Ramos (cell line): ENCODE measurements at regions not wholly inside any gene's neighbourhood (a gene's known extent, or its start where the extent isn't known, plus 50 kb on each side); places are given as distances from the start of the nearest gene placed in this dataset.
"Not testable (repeated sequence)": the region's sequence is repeated elsewhere in the genome, so short reads cannot be mapped to it uniquely, and the experiment has no call there.

Experiments used
- in situ Hi-C: fragments of 300-500 bp; cut with MboI; formaldehyde crosslinking; loops from one replicate; pipeline ENCODE4 v1.14.3; 2022; ENCODE audit warnings: low sequenced_read_pairs; ENCODE audit not compliant: unreplicated experiment

DNA sequence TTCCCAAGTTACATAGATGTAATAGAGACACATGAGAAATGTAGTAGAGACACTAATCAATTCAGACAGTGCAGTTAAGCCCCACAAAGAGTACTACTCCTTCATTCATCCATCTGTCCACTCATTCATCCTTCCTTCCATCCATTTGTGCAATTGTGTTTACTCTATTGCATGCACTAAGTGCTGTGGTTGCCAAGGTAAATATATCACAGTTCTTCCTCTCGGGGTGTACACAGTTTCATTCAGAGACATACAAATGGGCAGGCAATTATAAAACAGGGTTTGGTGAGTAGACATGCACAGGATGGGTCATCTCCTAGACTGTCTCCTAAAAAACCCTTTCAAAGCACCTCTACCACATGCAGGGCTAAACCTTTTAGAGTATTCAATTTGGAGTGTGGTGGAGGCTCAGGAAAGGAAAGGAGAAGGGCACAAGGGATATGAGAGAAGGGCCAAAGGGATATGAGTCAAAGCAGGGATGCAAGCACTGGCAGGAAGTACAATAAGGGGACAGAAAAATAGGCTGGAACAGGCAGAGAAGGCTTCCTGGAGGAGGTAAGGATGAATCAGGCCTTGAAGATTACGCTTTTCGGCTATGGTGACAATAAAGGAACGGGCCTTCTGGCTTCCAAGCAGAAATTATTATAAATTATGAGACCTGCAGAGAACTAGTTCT is 153.6 kb upstream of the VKORC1L1 start:
- in situ Hi-C loops: not testable (repeated sequence)

DNA sequence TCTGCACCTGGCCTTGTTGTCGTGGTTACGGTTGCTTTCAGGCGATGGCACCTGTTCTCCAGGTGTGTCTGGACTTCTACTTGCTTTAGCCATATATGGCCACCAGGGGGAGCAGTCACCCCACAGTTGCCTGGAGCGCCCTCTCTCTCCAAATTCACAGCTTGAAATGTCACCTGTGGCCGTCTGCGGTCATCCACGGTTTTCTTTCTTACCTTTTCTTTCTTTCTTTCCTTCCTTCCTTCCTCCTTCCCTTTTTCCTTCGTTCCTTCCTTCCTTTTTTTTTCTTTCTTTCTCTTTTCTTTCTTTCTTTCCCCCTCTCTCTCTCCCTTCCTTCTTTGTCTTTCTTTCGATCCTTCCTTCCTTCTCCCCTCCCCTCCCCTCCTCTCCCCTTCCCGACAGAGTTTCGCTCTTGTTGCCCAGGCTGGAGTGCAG is 150.5 kb upstream of the VKORC1L1 start:
- in situ Hi-C loops: no loop called here

DNA sequence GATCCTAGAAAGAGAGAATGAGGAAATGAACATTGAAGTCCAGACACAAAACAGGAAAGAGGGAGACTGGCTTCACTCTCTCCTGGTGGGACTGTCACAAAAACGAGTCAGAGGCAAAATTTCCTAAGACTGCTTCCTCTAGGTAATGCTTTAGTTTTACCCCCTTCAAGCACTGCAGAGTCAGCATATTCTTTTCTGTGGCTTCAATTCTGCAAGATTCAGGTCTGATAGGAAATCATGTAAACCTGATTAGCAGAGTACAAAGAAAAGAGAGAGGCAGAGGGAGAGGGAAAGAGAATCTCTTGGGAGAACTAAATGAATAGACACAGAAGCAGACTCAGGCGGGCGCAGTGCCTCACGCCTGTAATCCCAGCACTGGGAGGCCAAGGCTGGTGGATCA is 145.7 kb upstream of the VKORC1L1 start:
- in situ Hi-C loops: loop anchor here (5.0 kb wide), 1 partner anchor 105 kb away; no protein-coding TSS in a partner anchor

DNA sequence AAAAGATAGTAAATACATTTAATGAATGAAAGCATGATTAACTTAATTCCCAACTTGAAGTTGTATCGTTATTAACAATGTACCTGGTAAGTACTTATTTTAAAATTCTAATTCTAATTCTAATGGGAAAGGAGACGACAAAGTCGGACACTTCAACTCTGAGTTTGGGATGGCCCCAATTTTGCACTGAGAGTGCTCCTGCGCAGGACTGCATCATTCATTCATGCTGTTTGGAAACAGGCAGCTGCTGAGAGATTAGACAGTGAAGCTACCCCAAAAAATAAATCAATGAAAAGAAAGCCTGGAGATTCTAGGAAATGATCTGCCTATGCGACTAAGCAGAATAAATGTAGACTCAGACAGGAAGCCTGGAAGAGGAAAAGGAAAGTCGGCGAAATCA is 141.7 kb upstream of the VKORC1L1 start:
- in situ Hi-C loops: no loop called here

DNA sequence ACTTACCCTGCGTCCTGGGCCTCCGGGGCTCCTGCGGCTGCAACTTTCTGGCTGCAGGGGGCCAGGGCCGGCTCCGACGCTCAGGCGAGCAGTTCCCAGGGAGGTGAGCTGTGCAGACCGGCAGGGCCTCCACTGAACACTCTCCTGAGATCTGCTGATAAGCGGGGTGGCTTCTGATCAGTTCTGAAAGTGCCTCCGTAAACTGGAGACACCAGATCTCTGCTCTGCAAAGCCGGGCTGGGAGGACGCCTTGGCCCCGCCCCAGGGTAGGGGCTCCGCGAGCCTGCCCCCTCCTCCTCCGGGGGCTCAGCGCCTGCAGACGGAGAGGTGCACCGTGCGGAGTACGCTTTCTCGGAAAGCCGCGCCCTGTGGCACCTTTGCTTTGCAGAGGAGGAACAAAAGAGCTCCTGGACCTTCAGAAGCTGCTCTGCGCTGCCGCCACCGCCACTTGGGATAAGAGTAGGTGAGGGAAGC is 141.3 kb upstream of the VKORC1L1 start:
- in situ Hi-C loops: no loop called here

DNA sequence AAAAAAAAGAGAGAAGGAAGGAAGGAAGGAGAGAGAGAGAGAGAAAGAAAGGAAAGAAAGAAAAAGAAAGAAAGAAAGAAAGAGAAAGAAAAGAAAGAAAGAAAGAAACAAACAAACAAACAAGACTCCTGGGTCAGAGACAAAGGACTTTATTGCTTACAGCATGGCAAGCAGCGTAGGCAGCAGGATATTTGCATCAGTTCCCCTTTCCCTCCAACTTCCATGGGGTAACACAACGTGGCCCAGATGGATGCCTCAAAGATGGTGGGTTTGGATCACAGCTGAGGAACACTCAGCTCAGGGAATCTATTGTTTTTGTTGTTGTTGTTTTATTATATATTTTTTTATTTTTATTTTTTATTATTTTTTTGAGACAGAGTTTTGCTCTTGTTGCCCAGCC is 128.5 kb upstream of the VKORC1L1 start:
- in situ Hi-C loops: no loop called here

DNA sequence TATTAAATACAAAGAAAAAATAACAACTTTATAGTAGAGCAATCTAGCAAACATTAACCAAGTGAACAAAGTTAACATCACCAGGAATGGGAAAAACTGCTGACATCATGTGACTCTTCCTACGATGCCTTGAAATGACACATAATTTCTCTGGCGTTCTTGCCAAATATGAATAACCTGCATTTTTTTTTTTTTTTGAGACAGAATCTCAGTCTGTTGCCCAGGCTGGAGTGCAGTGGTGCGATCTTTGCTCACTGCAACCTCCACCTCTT is 126.5 kb upstream of the VKORC1L1 start:
- in situ Hi-C loops: no loop called here

DNA sequence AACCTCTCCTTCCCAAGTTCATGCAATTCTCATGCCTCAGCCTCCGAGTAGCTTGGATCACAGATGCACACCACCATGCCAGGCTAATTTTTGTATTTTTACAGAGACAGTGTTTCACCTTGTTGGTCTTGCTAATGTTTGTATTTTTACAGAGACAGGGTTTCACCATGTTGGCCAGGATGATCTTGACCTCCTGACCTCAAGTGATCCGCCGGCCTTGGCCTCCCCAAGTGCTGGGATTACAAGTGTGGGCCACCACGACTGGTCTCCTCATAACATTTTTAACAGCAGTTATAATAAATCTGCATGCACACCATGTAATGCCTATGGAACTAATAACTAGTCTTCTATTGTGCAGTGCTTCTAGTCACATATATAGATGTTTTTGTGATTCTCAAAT is 123.8 kb upstream of the VKORC1L1 start:
- in situ Hi-C loops: no loop called here

DNA sequence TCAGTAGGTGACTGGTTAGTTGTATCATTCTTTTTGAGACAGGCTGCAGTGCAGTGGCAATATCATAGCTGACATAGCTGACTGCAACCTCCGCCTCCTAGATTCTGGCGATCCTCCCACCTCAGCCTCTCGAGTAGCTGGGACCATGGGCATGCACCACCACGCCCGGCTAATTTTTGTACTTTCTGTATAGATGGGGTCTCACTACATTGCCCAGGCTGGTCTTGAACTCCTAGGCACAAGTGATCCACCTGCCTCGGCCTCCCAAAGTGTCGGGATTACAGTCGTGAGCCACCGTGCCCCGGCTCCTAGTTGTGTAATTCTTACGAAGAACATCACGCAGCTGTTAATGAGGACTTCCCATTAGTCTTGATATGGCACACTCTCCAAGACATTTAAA is 123.4 kb upstream of the VKORC1L1 start:
- in situ Hi-C loops: no loop called here

DNA sequence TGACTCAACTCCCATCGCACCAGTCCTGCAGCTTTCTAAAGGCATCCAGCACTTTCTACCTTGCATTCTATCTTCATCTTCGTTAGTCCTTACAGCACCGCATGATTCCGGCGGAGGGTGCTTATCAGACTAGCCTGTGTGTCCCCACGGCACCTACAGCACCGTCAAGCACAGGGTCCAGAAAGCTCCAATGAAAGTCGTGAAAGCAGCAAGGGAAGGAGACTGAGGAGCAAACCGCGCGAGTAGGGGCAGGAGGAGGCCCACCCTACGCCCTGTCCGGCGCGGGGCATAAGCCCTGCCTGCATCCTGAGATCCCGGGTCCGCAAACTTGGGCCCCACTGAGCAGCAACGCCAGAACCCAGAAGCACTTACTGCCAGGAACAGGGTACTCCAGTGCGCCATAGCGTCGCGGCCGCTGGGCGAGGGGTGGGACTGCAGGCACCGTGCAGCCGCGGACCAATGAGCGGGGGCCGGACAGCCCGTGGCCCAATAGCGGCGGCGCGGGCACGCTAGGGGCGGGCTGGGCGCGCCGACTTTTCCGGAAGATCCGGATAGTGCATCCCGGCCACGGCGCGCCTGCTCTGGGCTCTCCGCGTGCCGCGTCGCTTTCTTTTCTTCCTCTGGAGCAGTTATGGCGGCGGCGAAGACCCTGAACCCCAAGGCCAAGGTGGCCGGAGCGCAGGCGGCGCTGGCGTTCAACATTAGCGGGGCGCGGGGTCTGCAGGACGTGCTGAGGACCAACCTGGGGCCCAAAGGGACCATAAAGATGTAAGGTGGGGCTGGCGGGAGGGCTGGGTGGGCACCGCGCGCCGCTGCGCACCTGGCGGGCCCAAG is 122.1 kb upstream of the VKORC1L1 start:
- in situ Hi-C loops: loop anchor here (25.0 kb wide), 1 partner anchor 663 kb away; no protein-coding TSS in a partner anchor

DNA sequence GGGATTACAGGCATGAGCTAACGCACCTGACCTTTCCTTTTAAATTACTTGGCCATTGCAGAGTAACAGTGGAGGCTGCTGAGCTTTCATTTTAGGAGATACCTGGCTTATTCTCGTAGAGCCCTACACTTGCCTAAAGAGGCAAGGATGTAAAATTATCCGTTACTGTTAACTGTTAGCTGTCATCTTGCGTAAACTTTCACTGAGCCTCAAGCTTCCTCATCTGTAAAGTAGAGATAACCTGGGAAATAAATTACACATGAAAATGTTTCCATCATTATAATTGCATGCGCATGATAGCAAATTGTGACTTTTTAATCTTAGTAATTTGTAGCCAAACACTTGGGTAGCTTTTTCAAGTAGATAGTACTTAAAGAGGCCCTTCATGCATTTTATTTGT is 118.8 kb upstream of the VKORC1L1 start:
- in situ Hi-C loops: loop anchor here (25.0 kb wide), 1 partner anchor 667 kb away; no protein-coding TSS in a partner anchor

DNA sequence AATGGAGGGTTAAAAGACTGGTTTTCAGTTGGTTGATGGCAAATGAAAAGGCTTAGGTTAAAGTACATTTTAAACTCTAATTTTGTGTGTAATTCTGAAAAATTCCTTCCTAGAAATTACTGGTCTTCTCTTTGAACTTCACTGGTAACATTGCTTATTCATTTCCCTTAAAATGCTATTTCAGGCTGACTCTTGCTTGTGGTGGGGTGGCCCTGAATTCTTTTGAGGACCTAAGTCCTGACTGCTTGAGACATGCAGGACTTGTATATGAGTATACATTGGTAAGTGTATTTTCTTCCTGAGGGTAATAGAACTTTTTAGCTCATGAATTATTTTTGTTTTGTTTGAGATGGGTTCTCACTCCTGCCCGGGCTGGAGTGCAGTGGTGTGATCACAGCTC is 113.9 kb upstream of the VKORC1L1 start:
- in situ Hi-C loops: loop anchor here (25.0 kb wide), 1 partner anchor 672 kb away; no protein-coding TSS in a partner anchor

DNA sequence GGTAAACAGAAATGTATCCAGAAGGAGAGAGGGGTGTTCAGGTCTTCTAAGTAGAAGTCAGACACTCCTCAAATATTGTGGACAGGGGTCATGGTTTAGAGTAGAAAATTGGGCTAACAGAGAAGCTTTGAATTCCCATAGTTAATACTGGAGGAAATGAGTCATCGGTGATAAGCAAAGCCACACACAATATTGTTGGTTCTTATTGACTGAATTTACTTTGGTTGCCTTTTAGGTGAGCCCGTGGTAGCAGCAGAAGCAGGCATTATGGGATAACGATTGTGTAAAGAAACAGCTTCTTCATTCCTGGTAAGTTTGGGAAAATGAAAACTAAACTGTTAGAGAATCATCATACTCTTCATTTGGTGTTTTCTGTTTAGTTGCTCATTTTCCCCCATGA is 110.2 kb upstream of the VKORC1L1 start:
- in situ Hi-C loops: loop anchor here (25.0 kb wide), 1 partner anchor 675 kb away; no protein-coding TSS in a partner anchor

DNA sequence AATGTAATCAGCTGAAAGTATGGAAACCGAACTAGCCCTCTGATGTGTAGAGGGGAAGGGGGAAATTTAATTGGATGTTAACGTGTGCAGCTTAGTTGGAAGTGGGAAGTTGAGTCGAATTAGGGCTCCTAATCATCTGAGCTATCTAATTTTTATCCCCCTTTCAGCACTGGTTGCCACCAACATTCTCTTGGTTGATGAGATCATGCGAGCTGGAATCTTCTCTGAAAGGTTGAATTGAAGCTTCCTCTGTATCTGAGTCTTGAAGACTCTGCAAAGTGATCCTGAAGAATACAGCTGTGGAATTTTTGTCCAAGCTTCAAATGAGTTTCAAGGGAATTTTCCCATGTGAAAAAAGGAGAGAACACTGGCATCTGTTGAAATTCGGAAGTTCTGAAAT is 109.8 kb upstream of the VKORC1L1 start:
- in situ Hi-C loops: loop anchor here (25.0 kb wide), 1 partner anchor 676 kb away; no protein-coding TSS in a partner anchor

DNA sequence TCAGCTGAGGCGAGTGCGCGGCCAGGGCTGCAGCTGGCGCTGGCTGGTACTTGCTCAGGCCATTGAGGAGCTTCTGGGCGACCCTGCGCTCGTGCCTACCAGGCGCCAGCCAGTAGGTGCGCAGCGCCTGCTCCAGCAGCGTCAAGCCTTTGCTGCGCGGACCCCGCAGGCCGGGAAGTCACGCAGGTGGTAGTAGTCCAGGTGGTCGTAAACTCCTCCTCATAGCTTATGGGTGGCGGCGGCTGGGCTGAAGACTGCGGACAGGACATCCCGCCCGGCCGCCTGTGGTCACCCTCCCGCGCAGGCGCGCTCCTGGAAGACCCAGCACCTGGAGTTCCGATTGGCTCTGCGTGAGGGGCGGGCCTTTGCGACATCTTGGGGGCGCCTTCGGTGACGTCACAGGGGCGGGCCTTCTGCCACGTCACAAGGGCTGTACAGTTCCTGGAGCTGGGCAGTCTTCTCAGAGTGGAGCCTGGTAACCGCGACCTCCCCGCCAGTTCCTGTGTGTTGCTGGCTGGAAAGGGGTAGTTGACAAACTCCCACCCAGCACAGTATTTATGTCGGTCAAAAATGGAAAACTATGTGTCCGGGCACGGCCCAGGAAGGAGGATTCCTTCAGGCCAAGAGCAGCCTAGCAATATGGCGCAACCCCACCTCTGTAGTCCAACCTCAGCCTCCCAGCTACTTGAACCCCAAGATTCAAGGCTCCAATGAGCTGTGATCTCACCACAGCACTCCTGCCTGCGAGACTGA is 102.2 kb upstream of the VKORC1L1 start:
- in situ Hi-C loops: loop anchor here (25.0 kb wide), 1 partner anchor 683 kb away; no protein-coding TSS in a partner anchor

DNA sequence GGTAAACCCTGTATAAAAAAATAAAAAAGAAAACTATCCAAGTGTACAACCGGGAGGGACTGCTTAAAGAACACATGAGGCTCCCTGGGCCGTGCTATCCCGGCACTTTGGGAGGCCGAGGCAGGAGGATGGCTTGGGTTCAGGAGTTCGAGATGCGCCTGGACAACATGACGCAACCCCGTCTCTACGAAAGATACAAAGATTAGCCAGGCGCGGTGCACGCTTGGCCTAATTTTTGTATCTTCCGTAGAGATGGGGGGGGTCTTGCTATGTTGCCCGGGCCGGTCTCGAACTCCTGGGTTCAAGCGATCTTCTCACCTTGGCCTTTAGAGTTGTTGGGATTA is 101.7 kb upstream of the VKORC1L1 start:
- in situ Hi-C loops: loop anchor here (25.0 kb wide), 1 partner anchor 684 kb away; no protein-coding TSS in a partner anchor

DNA sequence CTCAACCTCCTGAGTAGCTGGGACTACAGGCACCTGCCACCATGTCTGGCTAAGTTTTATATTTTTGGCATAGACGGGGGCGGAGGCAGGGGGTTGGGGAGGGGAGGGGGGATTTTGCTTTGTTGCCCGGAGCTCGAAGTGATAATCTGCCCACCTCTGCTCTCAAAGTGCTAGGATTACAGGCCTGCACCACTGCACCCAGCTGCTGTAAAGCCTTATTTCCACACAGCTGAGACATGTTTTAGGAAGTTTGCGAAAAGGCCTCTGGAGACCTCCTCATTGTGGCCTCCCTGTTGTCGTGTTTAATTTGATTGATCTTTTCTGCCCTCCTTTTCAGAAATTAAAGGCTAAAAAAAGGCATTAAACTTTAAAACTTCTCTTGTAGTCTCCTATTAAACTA is 96.2 kb upstream of the VKORC1L1 start:
- in situ Hi-C loops: not testable (repeated sequence)

DNA sequence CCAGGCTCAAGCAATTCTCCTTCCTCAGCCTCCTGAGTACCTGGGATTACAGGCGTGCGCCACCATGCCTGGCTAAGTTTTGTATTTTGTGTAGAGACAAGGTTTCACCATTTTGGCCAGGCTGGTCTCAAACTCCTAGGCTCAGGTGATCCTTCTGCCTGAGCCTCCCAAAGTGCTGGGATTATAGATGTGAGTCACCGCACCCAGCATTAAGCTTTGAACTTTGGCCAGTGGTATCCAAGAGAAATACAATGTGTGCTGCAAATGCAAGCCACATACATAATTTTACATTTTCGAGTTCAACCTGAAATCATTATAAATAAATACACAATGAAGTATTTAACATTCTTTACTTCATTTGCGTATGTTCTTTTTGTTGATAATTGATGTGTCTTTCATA is 82.9 kb upstream of the VKORC1L1 start:
- in situ Hi-C loops: not testable (repeated sequence)

DNA sequence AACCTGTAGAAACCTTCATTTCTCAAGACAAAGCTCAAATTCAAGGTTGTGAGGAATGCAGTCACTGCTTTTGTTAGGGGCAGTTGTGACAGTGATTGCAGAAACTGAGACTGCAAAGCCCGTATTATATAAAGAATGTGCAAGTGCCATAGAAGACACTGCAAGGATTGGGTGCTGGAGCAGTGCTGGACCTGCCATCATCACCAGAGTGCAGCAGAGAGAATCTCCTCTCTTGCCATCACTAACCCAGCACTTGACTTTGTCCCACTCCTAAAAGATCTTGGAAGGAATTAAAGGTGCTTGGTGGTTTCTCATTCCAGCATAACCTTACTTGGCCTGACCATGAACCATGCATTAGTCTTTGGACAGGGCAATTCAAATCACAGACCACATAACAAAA is 81.1 kb upstream of the VKORC1L1 start:
- in situ Hi-C loops: not testable (repeated sequence)

DNA sequence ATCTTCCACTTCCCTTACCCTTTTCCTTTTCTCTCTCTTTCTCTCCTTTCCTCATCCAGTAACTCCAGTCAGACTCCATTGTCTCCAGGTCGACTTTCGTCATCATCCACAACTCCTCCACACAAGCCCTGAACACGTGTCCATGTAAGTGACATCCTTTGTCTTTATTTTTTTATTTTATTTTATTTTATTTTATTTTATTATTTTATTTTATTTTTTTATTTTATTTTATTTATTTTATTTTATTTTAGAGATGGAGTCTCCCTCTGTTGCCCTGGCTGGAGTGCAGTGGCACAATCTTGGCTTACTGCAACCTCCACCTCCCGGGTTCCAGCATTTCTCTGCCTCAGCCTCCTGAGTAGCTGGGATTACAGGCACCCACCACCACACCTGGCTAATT is 80.1 kb upstream of the VKORC1L1 start:
- in situ Hi-C loops: not testable (repeated sequence)
